Lower leg skin (tissue), 4 donors: ENCODE measurements at regions not wholly inside any gene's neighbourhood (a gene's known extent, or its start where the extent isn't known, plus 50 kb on each side); places are given as distances from the start of the nearest gene placed in this dataset.
"Not testable (repeated sequence)": the region's sequence is repeated elsewhere in the genome, so short reads cannot be mapped to it uniquely, and the experiment has no call there.

Experiments
- DNase-seq, 2 donors: peaks; one replicate each; pipeline ENCODE4 v3.0.0-alpha.2; 2019; ENCODE audit warnings: low spot score in 2 of 2
- H3K4me3 ChIP-seq: fragments of 200-600 bp; sonication (generic); 2 replicates; pipeline ENCODE4 v1.5.1; 2017; ENCODE audit warnings: mild to moderate bottlenecking, low read depth; ENCODE audit not compliant: poor library complexity, severe bottlenecking
- CTCF ChIP-seq, 3 donors: fragments of 450-650 bp; IDR thresholded peaks; one replicate each; pipeline ENCODE4 v1.5.1; 2016; ENCODE audit warnings: antibody characterized with exemption in 3 of 3, mild to moderate bottlenecking in 3 of 3, moderate library complexity in 2 of 3
- POLR2A ChIP-seq, 2 donors: fragments of 450-650 bp; IDR thresholded peaks; one replicate each; pipeline ENCODE4 v1.6.1; 2016 to 2017; ENCODE audit warnings: antibody characterized with exemption in 2 of 2, mild to moderate bottlenecking in 1 of 2, moderate library complexity in 1 of 2
- WGBS, 2 donors: methylation state at CpG; one replicate each; pipeline ENCODE4 v1.1.5; 2018; 5-methylcytosine and 5-hydroxymethylcytosine counted together
- intact Hi-C: fragments of 100-400 bp; cut with DNase I; formaldehyde crosslinking; loops from one replicate; pipeline ENCODE4 v1.15.0; 2023; ENCODE audit warnings: low total_unique reads

GRCh38 chr3:23723141-23723540 lies 82.6 kb upstream of the UBE2E1 start:
- no peak for DNase-seq
- no peak overlapping the region for H3K4me3 ChIP-seq
- TF ChIP-seq POLR2A (IDR thresholded peaks at IDR 0.05) = no peak
- TF ChIP-seq CTCF (IDR thresholded peaks at IDR 0.05) = no peak
- intact Hi-C loops = no loop called here
- WGBS, 2 donors = 83 to 98% methylated on average over 5 of the region's 5 CpGs

DNA sequence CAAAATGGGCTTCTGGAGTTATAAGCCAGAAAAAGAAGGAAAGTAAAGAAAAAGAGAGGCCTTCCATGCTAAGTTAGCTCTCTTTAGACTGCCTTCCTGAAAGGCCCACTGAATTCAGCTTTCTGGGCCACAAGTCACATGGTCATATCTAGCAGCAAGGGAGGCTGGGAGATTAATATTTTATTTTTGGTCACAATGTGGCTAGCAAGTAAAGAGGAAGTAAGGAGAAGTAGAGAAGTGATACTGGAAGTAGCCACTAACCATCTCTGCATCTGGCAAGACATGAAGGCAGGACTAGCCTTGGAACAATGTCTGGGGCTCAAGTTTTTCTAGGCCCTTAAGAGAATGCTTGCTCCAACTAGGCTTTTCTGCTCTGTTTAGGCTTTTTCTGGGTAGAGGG lies 81.8 kb upstream of the UBE2E1 start:
- DNase-seq = no peak
- no peak overlapping the region for H3K4me3 ChIP-seq
- TF ChIP-seq CTCF (IDR thresholded peaks at IDR 0.05) (no peak), POLR2A (IDR thresholded peaks at IDR 0.05) (no peak)
- intact Hi-C loops = no loop called here

DNA sequence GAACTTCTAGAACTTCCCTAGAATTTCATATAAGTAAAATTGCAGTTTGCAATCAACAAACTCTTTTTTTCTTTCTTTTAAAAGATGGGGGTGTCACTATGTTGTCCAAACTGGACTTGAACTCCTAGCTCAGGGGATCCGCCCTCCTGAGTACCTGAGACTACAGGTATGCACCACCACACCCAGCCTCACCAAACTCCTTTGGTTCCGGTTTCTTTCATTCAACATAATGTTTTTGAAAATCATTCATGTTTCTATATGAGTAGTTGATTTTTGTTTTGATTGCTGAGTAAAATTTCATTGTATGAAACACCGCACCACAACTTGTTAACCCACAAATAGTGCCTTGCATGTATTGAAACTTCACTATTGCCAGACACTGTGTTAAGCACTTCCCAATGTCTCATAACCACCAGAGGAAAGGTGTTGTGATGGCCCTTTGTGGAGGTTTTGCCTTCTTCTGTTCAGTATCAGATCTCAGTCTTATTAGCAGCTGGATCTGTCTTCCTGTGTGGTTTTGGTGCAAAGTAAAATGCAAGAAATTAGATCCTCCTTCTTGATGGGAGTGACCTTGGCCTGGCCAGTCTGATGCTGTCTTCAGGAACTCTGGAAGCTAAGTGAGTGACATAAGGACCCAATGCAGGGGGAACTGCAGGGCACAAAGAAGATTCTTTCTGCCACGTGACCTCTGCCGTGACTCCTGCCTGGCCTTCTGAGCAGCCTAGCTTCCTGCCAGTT lies 78.8 kb upstream of the UBE2E1 start:
- intact Hi-C loops = no loop called here
- TF ChIP-seq CTCF (IDR thresholded peaks at IDR 0.05) (no peak), POLR2A (IDR thresholded peaks at IDR 0.05) (no peak)
- WGBS, 2 donors = 85 to 92% methylated on average over 5 of the region's 5 CpGs
- DNase-seq = no peak
- no peak overlapping the region for H3K4me3 ChIP-seq

DNA sequence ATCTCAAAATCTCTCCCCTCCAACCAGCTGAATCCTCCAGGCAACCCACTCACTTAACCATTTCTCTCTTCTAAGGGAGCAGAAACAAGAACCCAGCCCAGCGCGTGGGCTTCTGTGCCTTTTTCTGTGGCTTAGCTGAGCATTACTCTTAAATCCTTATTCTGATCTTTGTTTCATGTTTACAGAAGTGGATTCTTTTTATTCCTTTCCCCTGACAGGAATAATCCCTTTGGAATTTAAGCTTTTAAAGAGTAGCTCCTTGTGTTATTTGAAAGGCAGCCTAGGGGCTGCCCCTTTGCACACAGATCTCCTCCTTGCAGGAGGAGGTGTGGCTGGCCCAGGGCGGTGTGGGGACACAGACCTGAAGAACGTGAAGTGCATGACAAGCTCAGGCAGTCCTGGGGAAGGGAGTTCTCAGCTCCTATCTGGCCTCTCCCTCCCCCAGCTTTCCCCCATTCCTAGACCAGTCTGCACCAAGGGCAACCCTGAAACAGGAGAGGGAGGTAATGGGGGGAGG lies 77.1 kb upstream of the UBE2E1 start:
- intact Hi-C loops = no loop called here
- no peak for DNase-seq
- no peak overlapping the region for H3K4me3 ChIP-seq
- 59 to 78% methylated on average over 4 of the region's 4 CpGs for WGBS, 2 donors
- no peak for TF ChIP-seq POLR2A (IDR thresholded peaks at IDR 0.05)
- TF ChIP-seq CTCF (IDR thresholded peaks at IDR 0.05) = no peak

DNA sequence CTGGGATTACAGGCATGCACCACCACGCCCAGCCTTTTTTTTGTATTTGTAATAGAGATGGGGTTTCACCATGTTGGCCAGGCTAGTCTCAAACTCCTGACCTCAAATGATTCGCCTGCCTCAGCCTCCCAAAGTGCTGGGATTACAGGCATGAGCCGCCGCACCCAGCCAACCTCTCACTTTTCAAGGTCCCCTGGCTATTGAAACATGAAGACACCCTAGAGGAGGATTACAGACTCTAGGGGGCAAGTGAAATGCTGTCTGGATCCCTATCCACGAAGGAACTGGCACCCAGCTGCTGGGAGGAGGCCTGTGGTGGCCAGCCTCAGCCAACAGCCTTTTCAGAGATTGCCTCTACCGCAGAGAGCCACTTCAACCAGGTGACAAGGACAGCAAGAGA lies 76.4 kb upstream of the UBE2E1 start:
- DNase-seq, H3K4me3 ChIP-seq, intact Hi-C loops: not testable (repeated sequence)
- WGBS, 2 donors = 91 to 94% methylated on average over 6 of the region's 6 CpGs

GRCh38 chr3:23734481-23734880 lies 71.3 kb upstream of the UBE2E1 start:
- intact Hi-C loops = no loop called here
- TF ChIP-seq CTCF (IDR thresholded peaks at IDR 0.05) = no peak
- no peak for TF ChIP-seq POLR2A (IDR thresholded peaks at IDR 0.05)
- H3K4me3 ChIP-seq = no peak overlapping the region
- DNase-seq = no peak
- 95 to 97% methylated on average over 3 of the region's 3 CpGs for WGBS, 2 donors
